HG03045 (cell line): ENCODE measurements at regions not wholly inside any gene's neighbourhood (a gene's known extent, or its start where the extent isn't known, plus 50 kb on each side); places are given as distances from the start of the nearest gene placed in this dataset.
A peak's percentile ranks its signal among the peaks of the same experiment; 100 is the strongest.
"Not testable (repeated sequence)": the region's sequence is repeated elsewhere in the genome, so short reads cannot be mapped to it uniquely, and the experiment has no call there.

Source experiments
- ATAC-seq: cut with Tn5 transposase; IDR thresholded peaks from one replicate; pipeline ENCODE4 v1.9.1; 2021; ENCODE audit warnings: mild to moderate bottlenecking, moderate library complexity; ENCODE audit not compliant: unreplicated experiment

GRCh38 chr10:8128511-8128910 is 74.0 kb downstream of the GATA3 start:
- no peak for ATAC-seq

DNA sequence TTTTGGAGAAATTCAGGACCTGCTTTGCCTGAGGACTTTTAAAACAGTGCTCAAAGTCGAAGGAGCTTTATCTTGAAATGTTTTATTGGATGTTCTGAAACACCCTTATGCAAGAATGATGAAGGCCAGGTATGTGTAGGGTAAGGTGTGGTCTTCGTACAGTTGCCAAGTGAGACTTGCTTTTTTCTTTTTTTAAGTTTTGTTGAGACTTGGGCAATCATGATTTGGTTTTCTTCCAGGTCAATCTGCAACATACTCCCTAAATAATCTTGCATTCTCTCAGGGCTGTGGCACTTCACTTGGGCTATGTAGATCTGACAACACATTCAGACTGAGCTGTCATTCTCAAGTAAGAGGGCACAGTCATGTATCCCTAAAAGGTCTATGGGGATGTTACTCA is 75.0 kb downstream of the GATA3 start:
- no peak for ATAC-seq

- peak; percentile 74 for ATAC-seq
Measured at GRCh38 chr10:8130973-8131911, 76.8 kb downstream of the GATA3 start.

DNA sequence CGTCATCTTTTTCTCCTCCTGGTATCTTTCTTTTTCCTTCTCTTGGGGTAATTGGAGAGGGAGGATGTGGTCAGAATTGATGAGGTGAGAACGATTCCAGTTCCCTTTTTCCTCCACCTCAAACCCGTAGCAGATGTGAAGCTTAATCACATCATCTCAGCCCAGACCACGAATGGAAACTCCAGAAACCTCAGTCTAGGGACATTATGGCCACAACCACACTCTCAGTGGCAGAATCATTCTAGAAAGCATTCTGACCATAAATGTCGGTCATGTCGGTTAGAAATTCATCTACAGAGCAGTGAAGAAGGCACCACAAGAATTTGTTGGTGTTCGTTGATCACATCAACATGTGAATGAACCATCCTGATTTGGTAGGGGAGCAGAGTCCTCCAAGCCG is 78.7 kb downstream of the GATA3 start:
- peak; percentile 53 for ATAC-seq

- no peak for ATAC-seq
Measured at GRCh38 chr10:8136736-8137135, 82.2 kb downstream of the GATA3 start.

DNA sequence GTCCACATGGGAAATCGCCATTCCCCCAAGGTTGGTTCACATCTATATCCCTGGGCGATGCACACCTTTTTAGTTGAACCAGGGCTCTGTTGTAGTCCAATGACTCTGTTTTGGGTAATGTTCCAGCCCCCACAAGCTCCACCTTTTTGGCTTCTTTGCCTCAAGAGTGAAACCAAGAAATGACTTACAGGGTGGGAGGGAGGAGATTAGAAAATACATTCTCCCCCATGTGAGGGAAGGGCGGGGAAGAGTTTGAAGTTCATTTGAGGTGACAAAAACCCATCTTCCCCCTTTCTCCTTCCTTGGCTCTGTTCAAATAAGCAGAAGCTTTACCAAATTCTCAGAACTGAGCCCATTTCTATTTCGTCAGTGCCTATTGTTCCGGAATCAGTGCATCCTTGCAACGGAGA is 82.8 kb downstream of the GATA3 start:
- ATAC-seq = no peak

GRCh38 chr10:8137726-8138125 is 83.2 kb downstream of the GATA3 start:
- no peak for ATAC-seq

DNA sequence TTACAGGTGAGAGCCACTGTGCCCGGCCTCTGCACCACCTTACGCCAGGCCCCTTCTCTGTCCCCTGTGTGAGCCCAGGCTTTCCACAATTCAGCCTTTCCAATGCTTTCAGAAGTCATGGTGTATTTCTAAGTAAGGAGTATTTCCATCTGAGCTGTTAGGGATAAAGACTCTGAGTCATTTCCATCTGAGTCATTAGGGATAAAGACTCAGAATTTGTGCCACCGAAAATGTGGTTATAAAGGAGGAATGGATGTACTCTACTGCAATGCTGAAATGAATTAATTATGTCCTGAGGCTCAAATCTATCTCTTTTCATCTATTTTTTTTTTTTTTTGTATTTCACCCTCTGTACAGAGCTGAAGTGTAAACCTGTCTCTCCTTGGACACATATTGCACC is 84.0 kb downstream of the GATA3 start:
- no peak for ATAC-seq

DNA sequence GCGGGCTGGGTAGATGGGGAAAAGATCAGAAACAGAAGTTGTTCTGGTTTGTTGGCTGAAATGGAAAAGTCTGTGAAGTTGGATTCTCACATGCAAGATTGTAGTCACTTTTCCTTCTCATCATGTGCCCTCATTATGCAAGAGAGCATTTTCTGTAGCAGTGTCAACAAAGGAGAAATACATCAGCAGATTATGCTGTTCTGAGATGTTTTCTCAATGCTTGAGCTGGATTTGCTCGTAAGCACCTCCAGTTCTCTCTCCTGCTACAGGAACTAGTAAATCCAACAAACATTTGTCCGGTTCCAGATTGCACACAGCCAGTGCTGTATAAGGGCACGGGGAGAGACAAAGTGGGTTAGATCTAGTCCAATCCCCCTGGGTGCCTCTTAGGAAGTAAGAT is 90.0 kb downstream of the GATA3 start:
- ATAC-seq = no peak

DNA sequence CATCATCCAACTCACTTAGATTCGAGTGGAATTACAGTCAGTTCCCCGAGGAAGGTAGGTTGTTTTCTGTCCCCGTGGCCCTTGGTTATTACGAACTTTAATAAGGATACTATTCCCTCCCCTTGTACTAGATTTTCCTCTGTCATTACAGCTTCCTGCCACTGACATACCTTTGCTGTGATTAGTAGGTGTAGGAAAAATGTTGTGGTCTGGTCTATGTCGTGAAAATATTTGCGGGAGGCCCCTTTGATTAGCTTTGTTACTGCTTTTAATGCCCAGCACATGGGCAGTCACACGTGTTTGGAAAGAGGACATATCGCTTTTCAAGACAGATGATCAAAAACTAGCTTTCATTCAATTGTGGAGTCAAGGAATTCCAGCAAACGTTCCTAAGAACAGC is 92.2 kb downstream of the GATA3 start:
- no peak for ATAC-seq

- no peak for ATAC-seq
Measured at GRCh38 chr10:8149991-8150390, 95.5 kb downstream of the GATA3 start.

- no peak for ATAC-seq
Measured at GRCh38 chr10:8150401-8150905, 96.0 kb downstream of the GATA3 start.

DNA sequence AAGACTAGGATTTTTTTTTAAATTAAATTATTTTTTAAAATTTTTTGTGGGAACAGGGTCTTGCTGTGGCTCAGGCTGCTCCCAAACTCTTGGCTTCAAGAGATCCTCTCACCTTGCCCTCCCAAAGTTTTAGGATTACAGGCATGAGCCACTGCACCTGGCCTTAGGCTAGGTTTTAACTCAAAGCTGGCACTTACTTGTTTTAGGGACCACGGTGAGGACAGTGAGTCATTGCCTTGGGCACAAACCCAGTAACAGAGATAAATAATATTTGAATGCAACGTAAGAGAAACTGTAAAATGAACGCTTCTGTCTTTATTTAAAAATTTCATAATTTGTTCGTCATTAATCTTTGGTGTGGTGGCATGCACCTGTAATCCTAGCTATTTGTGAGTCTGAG is 96.6 kb downstream of the GATA3 start:
- no peak for ATAC-seq

DNA sequence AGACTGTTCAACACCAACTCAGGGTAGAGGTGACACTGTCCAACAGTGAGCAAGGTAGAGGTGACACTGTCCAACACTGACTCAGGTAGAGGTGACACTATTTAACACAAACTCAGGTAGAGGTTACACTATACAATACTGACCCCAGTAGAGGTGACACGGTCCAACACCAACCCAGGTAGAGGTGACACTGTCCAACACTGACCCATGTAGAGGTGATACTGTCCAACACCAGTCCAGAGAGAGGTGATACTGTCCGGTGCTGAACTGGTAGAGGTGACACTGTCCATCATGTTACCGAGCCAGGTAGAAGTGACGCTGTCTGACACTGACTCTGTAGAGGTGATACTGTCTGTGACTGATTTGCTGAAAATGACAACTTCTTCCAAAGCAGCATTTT is 102.4 kb downstream of the GATA3 start:
- no peak for ATAC-seq

DNA sequence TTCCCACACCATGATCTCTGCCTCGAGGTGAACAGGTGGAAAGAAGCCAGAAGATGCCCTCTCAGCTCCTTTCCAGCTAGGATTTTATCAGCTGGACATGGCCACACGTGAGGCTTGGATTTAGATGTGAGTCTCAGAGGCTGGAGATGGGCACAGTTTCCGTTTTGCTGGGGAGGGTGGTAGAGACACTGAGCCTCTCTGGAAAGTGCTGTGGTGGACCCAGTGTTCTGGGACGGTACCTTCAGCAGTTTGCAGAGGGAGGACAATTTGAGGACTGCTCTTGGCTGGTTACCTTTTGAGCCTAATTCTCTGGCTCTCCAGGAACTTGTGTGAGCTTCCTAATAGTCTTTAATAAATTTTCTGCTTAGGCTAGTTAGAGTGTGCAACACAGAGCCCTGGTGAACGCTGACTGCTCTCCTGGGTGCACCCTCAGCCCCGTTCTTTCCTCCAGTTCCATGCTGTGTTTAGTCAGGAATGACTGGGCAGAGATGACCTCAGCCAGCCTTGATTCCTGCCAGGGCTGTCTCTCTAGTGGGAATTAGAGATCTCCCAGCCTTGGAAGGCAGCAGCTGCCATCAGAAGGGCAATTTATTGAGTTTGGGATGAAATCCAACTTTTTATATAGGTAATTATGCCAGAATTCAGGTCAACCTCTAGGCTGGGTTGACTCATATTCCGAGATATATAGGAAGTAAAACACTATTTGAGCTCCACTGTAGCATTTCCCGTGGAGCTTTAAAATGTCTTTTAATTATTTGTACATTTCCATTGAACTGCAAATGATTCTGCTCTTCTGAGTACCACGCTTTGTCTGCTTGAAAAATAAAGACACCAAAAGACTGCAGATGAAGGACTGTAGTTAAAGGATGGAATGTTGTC is 103.9 kb downstream of the GATA3 start:
- no peak for ATAC-seq

GRCh38 chr10:8159341-8160165 is 105.1 kb downstream of the GATA3 start:
- no peak for ATAC-seq

DNA sequence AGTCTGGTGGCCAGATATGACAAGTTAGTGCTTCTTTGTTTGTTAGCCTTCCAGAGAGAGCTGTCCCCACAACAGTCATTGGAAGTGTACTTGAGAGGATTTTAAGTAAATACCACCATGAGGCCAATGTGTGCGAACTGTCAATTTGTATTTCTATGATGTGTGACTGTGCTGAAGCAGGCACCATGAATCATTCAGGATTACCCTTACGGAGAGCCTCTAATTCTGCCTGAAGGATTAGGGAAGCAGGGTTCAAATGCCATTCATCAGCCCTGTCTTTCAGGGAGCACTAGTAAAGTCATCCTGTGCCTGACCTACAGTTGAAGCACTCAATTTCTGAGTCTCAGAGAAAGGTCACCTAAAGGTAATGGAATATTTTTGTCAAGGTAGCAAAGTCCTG is 109.3 kb downstream of the GATA3 start:
- no peak for ATAC-seq

GRCh38 chr10:8164640-8165039 is 110.2 kb downstream of the GATA3 start:
- not testable (repeated sequence) for ATAC-seq

DNA sequence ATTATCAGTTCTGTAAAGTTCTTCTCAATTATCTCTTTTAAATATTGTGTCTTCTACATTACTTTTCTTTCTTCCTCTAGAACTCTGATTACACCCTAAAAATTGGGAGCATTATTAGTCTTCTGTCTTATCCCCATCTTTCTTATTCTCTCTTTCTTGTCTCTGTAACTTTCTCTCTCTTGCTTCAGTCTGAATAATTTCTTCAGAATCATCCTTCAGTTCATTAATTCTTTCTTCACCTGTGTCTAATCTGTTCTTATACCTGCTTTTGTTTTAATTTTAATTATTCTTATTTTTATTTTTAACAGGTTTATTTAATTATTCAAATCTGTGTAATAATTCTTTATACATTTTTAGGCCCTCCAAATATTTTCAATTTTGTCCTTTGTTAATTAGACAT is 114.3 kb downstream of the GATA3 start:
- ATAC-seq = no peak

GRCh38 chr10:8171008-8171407 is 116.5 kb downstream of the GATA3 start:
- no peak for ATAC-seq

GRCh38 chr10:8172604-8173003 is 118.1 kb downstream of the GATA3 start:
- ATAC-seq = no peak
